HUES64 (cell line): ENCODE measurements at regions not wholly inside any gene's neighbourhood (a gene's known extent, or its start where the extent isn't known, plus 50 kb on each side); places are given as distances from the start of the nearest gene placed in this dataset.

Source experiments
- H3K27ac ChIP-seq: 2 replicates; pipeline ENCODE4 v1.7.0; 2013; ENCODE audit warnings: low read depth, low read length, inconsistent platforms
- H3K27me3 ChIP-seq: 2 replicates; pipeline ENCODE4 v1.6.1; 2013; ENCODE audit warnings: mild to moderate bottlenecking, low read length; ENCODE audit not compliant: insufficient read depth
- H3K36me3 ChIP-seq: 2 replicates; pipeline ENCODE4 v1.6.1; 2013; ENCODE audit warnings: mild to moderate bottlenecking, low read length; ENCODE audit not compliant: insufficient read depth
- H3K4me1 ChIP-seq: 2 replicates; pipeline ENCODE4 v1.6.1; 2013; ENCODE audit warnings: mild to moderate bottlenecking, low read length, moderate library complexity; ENCODE audit not compliant: insufficient read depth
- H3K4me3 ChIP-seq: 2 replicates; pipeline ENCODE4 v1.5.1; 2013; ENCODE audit warnings: mild to moderate bottlenecking, low read length, moderate library complexity
- H3K9ac ChIP-seq: 2 replicates; pipeline ENCODE4 v1.6.1; 2013; ENCODE audit warnings: mild to moderate bottlenecking, low read depth, low read length
- H3K9me3 ChIP-seq: 2 replicates; pipeline ENCODE4 v1.6.1; 2013; ENCODE audit warnings: low read depth, low read length; ENCODE audit not compliant: insufficient read depth
- WGBS: fragments of 150-250, 120-280 bp; methylation state at CpG from one replicate; pipeline ENCODE4 v1.1.7; 2013; ENCODE audit warnings: missing lambda C conversion rate; 5-methylcytosine and 5-hydroxymethylcytosine counted together

GRCh38 chr4:125482822-125483221, 168.1 kb downstream of the FAT4 start:
- H3K27me3 ChIP-seq: no peaks in the 10 kb centered on the region
- no peak overlapping the region for H3K9ac ChIP-seq
- H3K9me3 ChIP-seq: no peaks in the 10 kb centered on the region
- H3K27ac ChIP-seq: no peak overlapping the region
- H3K4me1 ChIP-seq: no peaks in the 10 kb centered on the region
- WGBS: 94% methylated on average over 3 of the region's 3 CpGs
- H3K36me3 ChIP-seq: 0 out of 2 replicates have a peak, but pooled peaks cover 9% of the 10 kb centered on the region
- no peak overlapping the region for H3K4me3 ChIP-seq

- Histone ChIP-seq H3K36me3 (0 out of 2 replicates have a peak, but pooled peaks cover 14% of the 10 kb centered on the region), H3K9ac (no peak overlapping the region), H3K4me1 (no peaks in the 10 kb centered on the region), H3K27ac (no peak overlapping the region), H3K27me3 (no peaks in the 10 kb centered on the region), H3K9me3 (no peaks in the 10 kb centered on the region), H3K4me3 (no peak overlapping the region)
- WGBS: 97% methylated on average over 3 of the region's 3 CpGs
Measured at GRCh38 chr4:125483278-125483677, 168.5 kb downstream of the FAT4 start.

- Histone ChIP-seq H3K27ac (no peak overlapping the region), H3K4me1 (no peaks in the 10 kb centered on the region), H3K4me3 (no peak overlapping the region), H3K9ac (no peak overlapping the region), H3K9me3 (no peaks in the 10 kb centered on the region), H3K27me3 (no peaks in the 10 kb centered on the region), H3K36me3 (peaks cover 17% of the 10 kb centered on the region; the same call in 1 of the 2 replicates)
- WGBS: 92% methylated on average over 3 of the region's 3 CpGs
Measured at GRCh38 chr4:125484912-125485311, 170.2 kb downstream of the FAT4 start.

GRCh38 chr4:125486351-125486750, 171.6 kb downstream of the FAT4 start:
- WGBS: 95% methylated on average over 3 of the region's 3 CpGs
- no peak overlapping the region for H3K27ac ChIP-seq
- no peaks in the 10 kb centered on the region for H3K27me3 ChIP-seq
- H3K36me3 ChIP-seq: peaks cover 17% of the 10 kb centered on the region; the same call in 1 of the 2 replicates
- H3K9me3 ChIP-seq: no peaks in the 10 kb centered on the region
- no peaks in the 10 kb centered on the region for H3K4me1 ChIP-seq
- H3K9ac ChIP-seq: no peak overlapping the region
- no peak overlapping the region for H3K4me3 ChIP-seq

GRCh38 chr4:125489952-125490690, 175.4 kb downstream of the FAT4 start:
- Histone ChIP-seq H3K27ac (no peak overlapping the region), H3K4me3 (no peak overlapping the region), H3K4me1 (no peaks in the 10 kb centered on the region), H3K36me3 (peaks cover 13% of the 10 kb centered on the region; the same call in 1 of the 2 replicates), H3K9me3 (no peaks in the 10 kb centered on the region), H3K27me3 (no peaks in the 10 kb centered on the region), H3K9ac (no peak overlapping the region)
- 96% methylated on average over 15 of the region's 15 CpGs for WGBS

- Histone ChIP-seq H3K27me3 (no peaks in the 10 kb centered on the region), H3K27ac (no peak overlapping the region), H3K9ac (no peak overlapping the region), H3K9me3 (no peaks in the 10 kb centered on the region), H3K36me3 (peaks cover 7% of the 10 kb centered on the region; the same call in 1 of the 2 replicates), H3K4me3 (no peak overlapping the region), H3K4me1 (peaks cover 3% of the 10 kb centered on the region; the same call in 1 of the 2 replicates)
- WGBS: 88% methylated on average over 1 of the region's 1 CpG
Measured at GRCh38 chr4:125492957-125493356, 178.2 kb downstream of the FAT4 start.

GRCh38 chr4:125497861-125498260, 183.1 kb downstream of the FAT4 start:
- no peaks in the 10 kb centered on the region for H3K27me3 ChIP-seq
- H3K4me3 ChIP-seq: no peak overlapping the region
- no peaks in the 10 kb centered on the region for H3K9me3 ChIP-seq
- H3K36me3 ChIP-seq: no peaks in the 10 kb centered on the region
- H3K27ac ChIP-seq: no peak overlapping the region
- 95% methylated on average over 1 of the region's 1 CpG for WGBS
- no peak overlapping the region for H3K9ac ChIP-seq
- H3K4me1 ChIP-seq: peaks cover 8% of the 10 kb centered on the region; the same call in 1 of the 2 replicates

GRCh38 chr4:125498981-125499380, 184.2 kb downstream of the FAT4 start:
- H3K4me3 ChIP-seq: no peak overlapping the region
- H3K27ac ChIP-seq: no peak overlapping the region
- no CpG with 5 or more reads among the region's 1 CpG for WGBS
- H3K9ac ChIP-seq: no peak overlapping the region
- H3K9me3 ChIP-seq: no peaks in the 10 kb centered on the region
- H3K4me1 ChIP-seq: peaks cover 8% of the 10 kb centered on the region; the same call in 1 of the 2 replicates
- no peaks in the 10 kb centered on the region for H3K36me3 ChIP-seq
- no peaks in the 10 kb centered on the region for H3K27me3 ChIP-seq

- Histone ChIP-seq H3K9ac (no peak overlapping the region), H3K4me3 (no peak overlapping the region), H3K27ac (no peak overlapping the region), H3K9me3 (no peaks in the 10 kb centered on the region), H3K4me1 (peaks cover 8% of the 10 kb centered on the region; the same call in 1 of the 2 replicates), H3K36me3 (no peaks in the 10 kb centered on the region), H3K27me3 (no peaks in the 10 kb centered on the region)
- WGBS: no CpG with 5 or more reads among the region's 3 CpGs
Measured at GRCh38 chr4:125501090-125501489, 186.3 kb downstream of the FAT4 start.

GRCh38 chr4:125501568-125501967, 186.8 kb downstream of the FAT4 start:
- no peaks in the 10 kb centered on the region for H3K27me3 ChIP-seq
- peaks cover 8% of the 10 kb centered on the region; the same call in 1 of the 2 replicates for H3K4me1 ChIP-seq
- H3K9ac ChIP-seq: no peak overlapping the region
- H3K27ac ChIP-seq: no peak overlapping the region
- 73% methylated on average over 4 of the region's 4 CpGs for WGBS
- H3K4me3 ChIP-seq: no peak overlapping the region
- H3K36me3 ChIP-seq: no peaks in the 10 kb centered on the region
- H3K9me3 ChIP-seq: no peaks in the 10 kb centered on the region

GRCh38 chr4:125505621-125506020, 190.9 kb downstream of the FAT4 start:
- 95% methylated on average over 3 of the region's 4 CpGs for WGBS
- H3K27ac ChIP-seq: no peak overlapping the region
- no peaks in the 10 kb centered on the region for H3K27me3 ChIP-seq
- H3K4me3 ChIP-seq: no peak overlapping the region
- H3K4me1 ChIP-seq: 0 out of 2 replicates have a peak, but pooled peaks cover 5% of the 10 kb centered on the region
- no peak overlapping the region for H3K9ac ChIP-seq
- H3K9me3 ChIP-seq: no peaks in the 10 kb centered on the region
- H3K36me3 ChIP-seq: no peaks in the 10 kb centered on the region
